GM12875 (cell line): ENCODE measurements at regions not wholly inside any gene's neighbourhood (a gene's known extent, or its start where the extent isn't known, plus 50 kb on each side); places are given as distances from the start of the nearest gene placed in this dataset.
"Not testable (repeated sequence)": the region's sequence is repeated elsewhere in the genome, so short reads cannot be mapped to it uniquely, and the experiment has no call there.

Experiments used
- H3K4me3 ChIP-seq: one replicate; pipeline ENCODE4 v1.5.1; 2011; ENCODE audit warnings: low read depth, low read length, control low read depth
- CTCF ChIP-seq: IDR thresholded peaks from 2 replicates; pipeline ENCODE4 v1.5.1; 2011; ENCODE audit warnings: low read depth, mild to moderate bottlenecking, control low read depth, inconsistent platforms, low read length, moderate library complexity, borderline replicate concordance; ENCODE audit not compliant: insufficient read depth

DNA sequence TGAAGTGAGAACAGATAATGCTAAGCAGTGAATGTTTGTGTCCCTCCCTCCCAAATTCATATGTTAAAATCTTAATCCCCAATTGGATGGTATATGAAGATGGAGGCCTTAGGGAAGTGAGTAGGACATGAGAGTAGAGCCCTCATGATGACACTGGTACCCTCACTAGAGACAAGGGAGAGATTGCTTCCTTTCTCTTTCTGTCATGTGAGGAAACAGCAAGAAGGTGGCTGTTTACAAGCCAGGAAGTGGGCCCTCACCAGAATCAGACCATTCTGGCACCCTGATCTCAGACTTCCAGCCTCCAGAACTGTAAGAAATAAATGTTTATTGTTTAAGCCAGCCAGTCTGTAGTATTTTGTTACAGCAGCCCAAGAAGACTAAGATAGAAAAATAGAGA lies 209.5 kb downstream of the SATB1 start:
- no peak for TF ChIP-seq CTCF
- no peak overlapping the region for H3K4me3 ChIP-seq

DNA sequence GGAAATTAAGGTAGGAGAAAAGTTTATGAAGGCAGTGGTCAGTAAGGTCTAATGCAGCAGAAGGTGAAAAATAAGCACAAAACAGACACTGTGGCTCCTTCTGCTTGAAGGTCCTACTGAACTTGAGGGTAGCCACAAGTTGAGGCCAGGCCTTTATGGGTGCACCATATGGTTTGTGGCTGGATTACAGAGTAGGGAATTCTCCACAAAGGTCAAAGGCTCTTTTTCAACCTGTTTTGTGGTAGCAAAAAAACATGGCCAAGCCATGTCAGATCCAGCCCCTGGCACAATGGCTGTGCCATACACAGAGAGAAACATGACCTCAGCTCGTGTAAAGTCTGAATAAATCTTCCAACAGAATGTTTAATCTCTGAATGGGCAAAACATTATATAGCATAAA lies 214.0 kb downstream of the SATB1 start:
- H3K4me3 ChIP-seq: no peak overlapping the region
- no peak for TF ChIP-seq CTCF

GRCh38 chr3:18208856-18209255 lies 216.3 kb downstream of the SATB1 start:
- H3K4me3 ChIP-seq: no peak overlapping the region
- TF ChIP-seq CTCF: no peak

DNA sequence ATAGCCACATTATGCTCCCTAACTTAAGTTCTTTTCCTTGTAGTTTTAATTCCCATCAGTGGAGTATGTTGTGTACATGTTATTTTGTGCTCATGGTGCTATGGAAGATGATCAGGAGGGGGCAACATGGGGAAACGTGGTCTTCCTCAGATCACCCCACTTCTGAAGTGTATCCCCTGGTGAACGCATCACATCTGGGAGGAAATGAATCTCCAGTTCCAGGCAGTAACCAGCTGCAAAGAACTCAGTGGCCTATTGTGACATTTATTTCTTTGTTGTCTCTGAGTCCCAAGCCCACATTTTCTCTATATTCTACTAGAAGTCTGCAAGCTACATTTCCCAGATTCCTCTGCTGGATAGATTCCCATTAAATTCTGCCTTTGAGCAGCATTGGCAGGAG lies 217.0 kb downstream of the SATB1 start:
- TF ChIP-seq CTCF: no peak
- H3K4me3 ChIP-seq: no peak overlapping the region

- no peak overlapping the region for H3K4me3 ChIP-seq
- TF ChIP-seq CTCF: no peak
Observed at GRCh38 chr3:18207226-18207625, 217.9 kb downstream of the SATB1 start.

DNA sequence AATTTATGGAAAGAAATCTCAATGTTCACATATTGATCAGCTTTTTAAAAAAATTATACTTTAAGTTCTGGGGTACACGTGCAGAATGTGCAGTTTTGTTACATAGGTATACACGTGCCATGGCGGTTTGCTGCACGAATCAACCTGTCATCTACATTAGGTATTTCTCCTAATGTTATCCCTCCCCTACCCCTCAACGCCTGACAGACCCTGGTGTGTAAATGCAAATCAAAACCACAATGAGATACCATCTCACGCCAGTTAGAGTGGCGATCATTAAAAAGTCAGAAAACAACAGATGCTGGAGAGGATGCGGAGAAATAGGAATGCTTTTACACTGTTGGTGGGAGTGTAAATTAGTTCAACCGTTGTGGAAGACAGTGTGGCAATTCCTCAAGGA lies 219.4 kb downstream of the SATB1 start:
- H3K4me3 ChIP-seq: not testable (repeated sequence)

GRCh38 chr3:18201315-18201714 lies 223.8 kb downstream of the SATB1 start:
- H3K4me3 ChIP-seq: no peak overlapping the region
- TF ChIP-seq CTCF: no peak

DNA sequence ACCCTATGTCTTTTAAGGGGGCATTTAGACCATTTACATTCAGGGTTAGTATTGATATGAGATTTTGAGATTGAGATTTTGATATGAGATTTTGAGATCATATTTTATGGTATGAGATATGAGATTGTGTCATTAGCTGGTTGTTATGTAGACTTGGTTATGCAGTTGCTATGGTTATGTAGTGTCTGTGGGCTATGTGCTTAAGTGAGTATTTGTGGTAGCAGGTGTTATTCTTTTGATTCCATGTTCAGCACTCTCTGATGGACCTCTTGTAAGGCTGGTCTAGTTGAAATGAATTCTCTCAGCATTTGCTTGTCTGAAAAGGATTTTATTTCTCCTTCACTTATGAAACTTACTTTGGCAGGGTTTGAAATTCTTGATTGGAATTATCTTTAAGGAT lies 225.4 kb downstream of the SATB1 start:
- H3K4me3 ChIP-seq: no peak overlapping the region
- no peak for TF ChIP-seq CTCF
